Keratinocyte (primary cell): ENCODE measurements at regions not wholly inside any gene's neighbourhood (a gene's known extent, or its start where the extent isn't known, plus 50 kb on each side); places are given as distances from the start of the nearest gene placed in this dataset.

Experiments used
- CTCF ChIP-seq, 3 experiments: IDR thresholded peaks in 1 of 3; conservative IDR thresholded peaks in 1 of 3; optimal IDR thresholded peaks in 1 of 3; 2 replicates in 2 of 3; 3 replicates in 1 of 3; pipeline versions ENCODE3 to v1.5.1; 2011; ENCODE audit warnings: low read length in 3 of 3, mild to moderate bottlenecking in 3 of 3, moderate library complexity in 2 of 3, control low read depth in 1 of 3, inconsistent platforms in 1 of 3; ENCODE audit not compliant: insufficient read depth in 2 of 3; ENCODE audit errors: extremely low read depth in 1 of 3
- EZH2 ChIP-seq: IDR thresholded peaks from one replicate; pipeline ENCODE4 v1.6.1; 2012; ENCODE audit warnings: inconsistent platforms, mild to moderate bottlenecking, low read length, moderate library complexity

GRCh38 chr7:46494028-46494427, 573.0 kb upstream of the IGFBP3 start:
- TF ChIP-seq CTCF (optimal IDR thresholded peaks at IDR 0.05 in 1 of 3, IDR thresholded peaks at IDR 0.05 in 1 of 3, conservative IDR thresholded peaks at IDR 0.05 in 1 of 3; ENCODE audit: extremely low read depth in 1 of 3, insufficient read depth in 2 of 3, low read length in 3 of 3) (no peak), EZH2 (no peak)
